Activated CD4-positive, CD25-positive, alpha-beta regulatory T cell treated with anti-CD3 and anti-CD28 coated beads, Interleukin-2, amount 50 U/mL, for 24 hours (primary cell): ENCODE measurements at regions not wholly inside any gene's neighbourhood (a gene's known extent, or its start where the extent isn't known, plus 50 kb on each side); places are given as distances from the start of the nearest gene placed in this dataset.

Experiments
- ATAC-seq, 2 donors: fragments of 150-1000 bp; cut with Tn5 transposase; one replicate each; pipeline ENCODE4 v1.10.0; 2021; ENCODE audit warnings: mild to moderate bottlenecking in 1 of 2, moderate library complexity in 1 of 2

DNA sequence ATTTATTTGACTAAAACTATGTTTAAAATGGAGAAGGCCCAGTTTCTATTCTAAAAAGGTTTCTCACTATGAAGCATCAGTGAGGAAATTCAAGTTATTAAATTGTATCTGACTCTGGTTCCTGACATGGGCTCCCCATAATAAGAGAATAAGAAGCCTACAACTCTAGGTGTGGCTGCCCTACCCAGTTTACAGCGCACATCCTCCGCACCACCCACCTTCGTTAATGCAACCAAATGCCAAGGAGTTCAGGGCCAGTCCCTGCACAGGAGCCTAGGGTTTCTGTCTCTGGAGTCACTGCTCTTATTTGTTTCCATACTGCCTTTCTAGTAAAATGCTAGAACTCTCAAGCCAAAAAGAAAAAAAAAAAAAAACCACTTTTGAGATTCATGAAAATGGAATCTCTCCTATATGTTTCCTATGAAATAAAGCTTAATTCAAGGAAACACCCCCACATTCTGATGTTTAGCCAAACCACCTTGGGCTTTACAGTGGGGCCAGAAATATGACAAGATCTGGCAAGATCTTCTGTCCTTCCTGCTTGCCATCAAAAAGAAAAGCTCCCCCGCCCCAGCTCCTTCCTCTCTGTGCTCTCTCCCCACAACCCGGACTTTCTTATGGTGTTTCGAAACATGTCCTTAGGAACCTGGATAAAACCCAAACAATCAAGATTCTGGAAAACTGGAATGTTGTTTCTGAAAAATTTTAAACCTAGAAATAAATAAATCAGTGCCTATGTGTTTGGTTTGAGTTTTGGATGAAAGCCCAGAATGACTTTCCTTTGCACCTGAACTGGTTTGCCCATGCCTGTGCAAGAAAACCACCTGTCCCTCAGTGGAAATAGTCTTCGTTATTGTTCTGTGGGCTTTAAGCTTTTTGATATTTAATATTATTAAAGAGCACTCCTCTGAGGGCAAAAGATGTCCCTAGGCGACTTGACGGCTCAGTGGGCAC is 136.7 kb downstream of the SP3 start:
- ATAC-seq, result no peak

DNA sequence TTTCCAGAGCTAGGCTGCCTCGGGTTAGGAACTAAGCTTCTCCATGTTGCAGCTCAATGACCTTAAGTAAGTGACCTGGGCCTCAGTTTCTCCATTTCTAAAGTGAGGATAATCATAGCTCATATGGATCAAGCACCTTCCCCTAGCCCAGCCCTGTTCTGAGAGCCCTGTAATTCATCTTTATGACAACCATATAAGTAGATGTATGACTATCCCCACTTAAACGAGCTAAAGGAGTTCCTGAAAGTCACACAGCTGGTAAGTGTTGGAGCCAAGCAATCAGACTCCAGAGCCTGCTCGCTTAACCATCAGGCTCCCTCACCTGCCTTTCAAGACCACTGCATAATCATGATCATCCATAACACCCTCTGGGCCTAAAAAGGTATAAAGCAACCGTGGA is 135.4 kb downstream of the SP3 start:
- ATAC-seq, result no peak

DNA sequence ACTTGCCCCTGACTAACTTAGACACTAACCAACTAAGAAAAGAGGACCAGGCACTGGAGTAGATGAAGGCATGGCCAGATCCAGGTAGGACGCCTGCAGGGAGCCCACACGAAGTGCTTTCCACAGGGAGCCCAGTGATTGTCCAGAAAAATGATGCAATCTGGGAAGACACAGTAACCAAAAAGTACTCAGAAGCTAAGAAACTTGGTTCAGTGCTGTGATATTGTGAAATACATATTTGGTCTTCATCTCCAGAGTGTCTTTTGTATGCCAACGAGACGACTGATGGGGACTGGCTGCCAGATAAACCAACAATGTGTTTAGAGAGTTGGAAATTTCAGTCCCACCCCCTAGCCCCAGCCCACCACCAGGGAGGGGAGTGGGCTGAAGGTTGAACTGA is 135.0 kb downstream of the SP3 start:
- no peak for ATAC-seq

DNA sequence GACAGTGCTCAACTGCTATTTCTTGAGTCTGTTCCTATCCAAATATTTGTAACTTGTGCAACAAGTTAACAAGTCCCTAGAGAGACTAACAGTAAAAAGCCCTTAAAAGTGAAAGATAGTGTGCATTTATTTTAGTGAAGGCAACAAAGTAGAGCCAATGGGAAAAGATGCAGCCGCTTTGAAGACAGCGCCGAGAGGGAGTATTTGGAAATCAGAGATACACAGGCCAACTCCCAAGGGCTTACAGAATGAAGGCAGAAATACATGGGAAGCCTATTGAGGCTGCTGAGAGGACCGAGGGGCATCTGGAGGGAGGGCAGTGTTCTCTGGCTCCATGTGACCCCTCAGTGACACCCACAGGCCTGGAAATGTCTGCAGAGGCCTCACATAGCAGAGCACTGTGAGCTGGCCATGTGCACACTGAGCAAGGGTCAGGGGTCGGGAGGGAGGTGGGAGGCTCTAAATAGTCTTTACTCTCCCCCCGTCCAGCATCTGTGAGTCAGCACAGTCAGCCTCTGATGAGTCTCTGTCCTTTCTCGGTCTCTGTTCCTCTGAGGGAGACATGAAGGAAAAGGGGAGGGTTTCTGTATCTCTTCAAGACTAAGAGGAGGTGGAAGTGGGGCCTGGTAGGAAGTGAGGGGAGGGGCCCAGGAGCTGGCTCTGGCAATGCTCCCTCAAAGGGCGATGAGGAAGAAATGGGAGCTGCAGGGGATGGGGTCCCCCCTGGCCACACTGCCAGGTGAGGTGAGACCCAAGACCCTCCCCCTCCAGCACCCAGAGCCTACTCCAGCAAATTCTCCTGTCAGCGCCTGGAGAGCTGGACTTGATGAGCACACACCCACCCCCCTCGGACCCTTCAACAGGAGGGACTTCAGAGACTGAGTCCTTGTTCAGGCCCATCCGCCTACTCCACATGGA is 133.6 kb downstream of the SP3 start:
- ATAC-seq, result no peak

DNA sequence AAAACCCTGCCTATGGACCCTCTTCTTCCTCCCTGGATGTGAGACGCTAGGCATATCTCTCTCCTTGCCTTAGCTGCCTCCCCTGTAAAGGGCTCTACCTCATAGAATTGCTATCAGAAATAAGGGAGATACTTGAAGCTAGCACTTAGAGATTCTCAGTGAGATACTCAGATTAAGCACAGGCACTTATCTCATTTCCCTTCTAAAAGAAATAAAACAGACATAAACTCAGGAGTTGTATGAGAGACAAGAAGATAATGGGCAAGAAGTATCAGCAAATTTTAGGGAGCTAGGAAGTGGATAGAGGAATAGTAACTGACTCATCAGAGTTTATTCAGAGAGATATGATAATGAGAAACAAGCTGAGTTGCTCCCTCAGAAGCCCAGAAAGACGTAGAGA is 131.0 kb downstream of the SP3 start:
- ATAC-seq, result no peak

DNA sequence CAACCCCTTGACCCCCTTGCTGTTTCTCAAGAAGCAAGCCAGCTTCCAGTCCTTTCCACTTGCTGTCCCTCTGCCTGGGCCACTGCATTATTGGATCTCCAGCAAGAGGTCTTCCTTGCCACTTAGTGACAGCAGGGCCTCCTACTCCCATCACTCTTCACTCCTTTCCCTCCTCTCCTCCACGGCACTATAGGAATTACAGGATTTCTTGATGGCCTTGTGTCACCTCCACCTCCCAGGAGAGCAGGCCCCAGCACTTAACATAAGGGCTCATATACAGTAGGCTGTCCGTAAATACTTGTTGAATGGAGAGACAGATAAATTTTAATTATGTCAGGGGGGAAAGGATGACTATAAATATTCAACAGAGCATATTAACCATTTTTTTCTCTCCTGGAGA is 129.4 kb downstream of the SP3 start:
- no peak for ATAC-seq

DNA sequence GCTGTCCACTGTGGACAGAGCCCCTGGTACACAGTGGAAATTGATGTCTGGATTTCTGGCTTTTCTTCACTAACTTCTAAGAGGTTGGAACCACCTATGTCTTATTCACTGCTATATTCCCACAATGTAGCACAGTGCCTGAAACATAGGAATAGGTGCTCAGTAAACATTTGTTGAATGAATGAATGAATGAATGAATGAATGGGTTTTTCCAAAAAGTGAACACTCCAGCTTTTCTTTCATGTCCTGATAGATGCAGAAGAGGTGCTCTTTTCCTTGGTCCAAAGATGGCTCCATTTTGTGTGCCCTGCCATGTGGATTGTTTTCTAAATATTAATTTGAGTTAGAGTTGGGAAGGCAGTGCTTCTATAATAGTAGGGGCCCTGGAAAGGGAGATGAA is 124.1 kb downstream of the SP3 start:
- no peak for ATAC-seq

DNA sequence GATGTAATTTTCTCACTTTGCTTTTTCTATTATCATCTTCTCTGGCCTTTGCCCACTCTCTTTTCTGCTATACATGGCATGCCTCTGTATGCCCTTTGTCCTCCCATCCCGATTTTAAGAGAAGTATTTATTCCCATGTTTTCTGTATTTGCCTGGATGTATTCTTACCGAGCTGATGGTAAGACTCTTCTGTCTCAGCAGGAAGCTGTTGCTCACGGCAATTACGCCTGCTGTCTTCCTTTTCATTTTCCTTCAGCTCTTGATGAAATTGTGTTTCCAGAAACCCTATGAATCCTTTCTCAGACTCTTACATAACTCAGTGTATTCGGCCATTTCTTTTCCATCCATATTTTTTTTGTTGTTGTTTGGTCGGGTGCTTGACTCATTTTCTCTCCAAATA is 121.6 kb downstream of the SP3 start:
- no peak for ATAC-seq

DNA sequence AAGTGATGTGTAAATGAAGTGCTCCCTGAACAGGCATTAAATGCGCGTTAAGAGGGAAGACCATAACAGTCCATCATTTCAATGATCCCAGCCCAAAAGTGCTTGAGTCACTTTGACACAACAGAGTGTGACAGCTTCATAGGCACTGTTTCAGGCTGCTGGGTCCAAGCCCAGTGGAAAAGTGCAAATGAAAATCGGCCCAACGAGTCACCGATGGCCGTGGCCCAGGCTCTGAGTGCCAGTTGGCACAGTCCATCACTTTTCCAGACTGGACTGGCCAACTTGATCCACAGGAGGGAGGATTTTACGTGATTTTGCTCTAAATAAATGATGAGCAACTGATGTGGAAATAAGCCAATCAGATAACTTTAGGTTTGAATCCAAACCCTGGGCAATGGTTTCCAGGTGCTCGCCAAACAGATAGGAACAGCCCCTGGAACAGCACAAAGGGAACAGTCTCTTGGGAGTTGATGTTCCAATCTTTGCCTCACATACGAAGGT is 114.0 kb downstream of the SP3 start:
- no peak for ATAC-seq

DNA sequence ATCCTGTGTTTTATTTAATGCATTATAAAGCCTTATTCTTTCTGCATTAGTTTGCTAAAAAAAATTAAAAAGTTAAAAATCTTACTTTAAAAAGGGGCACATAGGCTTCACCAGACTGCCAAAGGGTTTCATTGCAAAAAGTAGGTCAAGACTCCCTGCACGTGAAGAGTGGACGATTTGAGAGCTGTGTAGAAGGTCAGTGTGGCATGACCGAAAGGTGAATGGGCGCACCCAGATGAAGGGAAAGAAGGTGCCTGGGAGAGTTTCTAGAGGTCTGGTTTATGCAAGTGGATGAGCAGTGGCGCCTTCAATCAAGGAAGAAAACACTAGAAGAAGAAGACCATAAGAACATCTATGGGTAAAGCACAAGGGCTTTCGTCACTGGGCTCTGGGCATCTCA is 111.0 kb downstream of the SP3 start:
- no peak for ATAC-seq

DNA sequence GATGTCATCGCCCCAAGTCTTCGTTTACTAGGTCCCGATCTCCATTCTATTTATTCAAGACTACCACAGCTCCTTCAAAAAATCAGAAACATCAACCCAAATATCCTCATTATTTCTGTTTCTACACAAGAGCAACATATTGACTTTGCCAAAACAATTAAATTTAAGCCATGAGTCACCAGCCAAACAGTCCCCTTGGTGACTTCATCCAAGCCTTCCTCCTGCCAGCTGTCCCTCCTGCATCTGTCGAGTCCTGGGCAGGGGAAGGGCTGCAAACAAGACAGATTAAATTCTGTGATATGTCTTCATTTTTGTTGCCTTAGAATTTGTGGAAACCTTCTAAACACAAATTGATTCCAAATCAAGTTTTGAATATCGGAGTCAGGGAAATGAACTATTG is 110.3 kb downstream of the SP3 start:
- ATAC-seq, result no peak

DNA sequence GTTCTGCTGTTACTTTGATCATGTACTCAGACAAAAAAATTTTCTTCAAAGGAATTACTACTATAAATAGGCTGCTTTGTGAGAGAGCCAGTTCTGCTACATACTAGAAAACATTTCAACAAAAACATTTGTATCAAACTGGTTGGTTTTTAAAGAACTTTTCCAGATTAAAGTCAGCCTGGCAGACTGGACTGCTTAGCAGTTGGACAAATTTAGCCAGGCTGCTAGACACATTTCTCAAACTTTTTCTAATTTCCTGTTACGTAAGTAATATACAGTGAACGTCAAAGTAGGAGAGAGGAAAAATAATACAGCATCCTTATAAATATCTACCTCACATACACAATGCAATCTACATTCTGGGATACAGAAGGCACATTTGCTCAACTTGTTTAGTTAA is 109.5 kb downstream of the SP3 start:
- no peak for ATAC-seq
